ENCODE measurements at regions not wholly inside any gene's neighbourhood (a gene's known extent, or its start where the extent isn't known, plus 50 kb on each side); places are given as distances from the start of the nearest gene placed in this dataset.
"Not testable (repeated sequence)": the region's sequence is repeated elsewhere in the genome, so short reads cannot be mapped to it uniquely, and the experiment has no call there.

DNA sequence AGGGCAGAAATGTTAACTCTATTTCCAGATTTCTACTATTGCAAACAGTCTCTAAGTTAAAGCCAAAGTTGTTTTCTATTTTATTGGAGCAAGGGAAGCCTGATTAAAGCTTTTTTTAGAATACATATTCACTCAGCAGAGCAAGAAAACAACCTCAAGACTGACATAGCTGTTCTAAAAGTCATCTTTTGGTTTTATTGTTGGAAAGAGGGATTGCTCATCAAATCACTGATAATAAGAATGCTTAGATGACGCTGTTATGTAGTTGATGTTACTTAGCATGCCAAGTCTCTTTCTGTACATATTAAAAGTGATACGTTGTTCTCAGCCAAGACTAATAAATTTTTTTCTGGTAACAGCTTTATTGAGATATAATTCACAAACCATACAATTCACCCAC lies 172.6 kb upstream of the LAMA2 start:
- TF ChIP-seq CTCF (conservative IDR thresholded peaks at IDR 0.05) = no peak
- TF ChIP-seq ZFX (IDR thresholded peaks at IDR 0.05) = no peak
- no peak overlapping the region for H3K27ac ChIP-seq

DNA sequence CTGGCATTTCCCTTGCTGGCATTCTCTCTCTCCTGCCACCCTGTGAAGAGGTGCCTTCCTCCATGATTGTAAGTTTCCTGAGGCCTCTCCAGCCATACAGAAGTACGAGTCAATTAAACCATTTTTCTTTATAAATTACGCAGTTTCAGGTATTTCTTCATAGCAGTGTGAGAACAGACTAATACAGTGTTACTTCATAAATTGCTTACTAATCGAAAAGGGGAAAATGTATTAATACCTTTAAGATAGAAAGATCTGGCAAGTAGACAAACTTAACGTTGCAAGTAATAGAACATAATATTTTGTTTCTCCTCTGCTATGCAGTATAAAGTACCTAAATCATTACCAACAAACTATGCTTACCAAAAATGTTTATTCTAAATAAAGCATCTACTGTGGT lies 178.3 kb upstream of the LAMA2 start:
- TF ChIP-seq CTCF (conservative IDR thresholded peaks at IDR 0.05) (no peak), ZFX (IDR thresholded peaks at IDR 0.05) (no peak)
- H3K27ac ChIP-seq = no peak overlapping the region

- not testable (repeated sequence) for H3K27ac ChIP-seq
Measured at GRCh38 chr6:128703794-128704193, 179.1 kb upstream of the LAMA2 start.

DNA sequence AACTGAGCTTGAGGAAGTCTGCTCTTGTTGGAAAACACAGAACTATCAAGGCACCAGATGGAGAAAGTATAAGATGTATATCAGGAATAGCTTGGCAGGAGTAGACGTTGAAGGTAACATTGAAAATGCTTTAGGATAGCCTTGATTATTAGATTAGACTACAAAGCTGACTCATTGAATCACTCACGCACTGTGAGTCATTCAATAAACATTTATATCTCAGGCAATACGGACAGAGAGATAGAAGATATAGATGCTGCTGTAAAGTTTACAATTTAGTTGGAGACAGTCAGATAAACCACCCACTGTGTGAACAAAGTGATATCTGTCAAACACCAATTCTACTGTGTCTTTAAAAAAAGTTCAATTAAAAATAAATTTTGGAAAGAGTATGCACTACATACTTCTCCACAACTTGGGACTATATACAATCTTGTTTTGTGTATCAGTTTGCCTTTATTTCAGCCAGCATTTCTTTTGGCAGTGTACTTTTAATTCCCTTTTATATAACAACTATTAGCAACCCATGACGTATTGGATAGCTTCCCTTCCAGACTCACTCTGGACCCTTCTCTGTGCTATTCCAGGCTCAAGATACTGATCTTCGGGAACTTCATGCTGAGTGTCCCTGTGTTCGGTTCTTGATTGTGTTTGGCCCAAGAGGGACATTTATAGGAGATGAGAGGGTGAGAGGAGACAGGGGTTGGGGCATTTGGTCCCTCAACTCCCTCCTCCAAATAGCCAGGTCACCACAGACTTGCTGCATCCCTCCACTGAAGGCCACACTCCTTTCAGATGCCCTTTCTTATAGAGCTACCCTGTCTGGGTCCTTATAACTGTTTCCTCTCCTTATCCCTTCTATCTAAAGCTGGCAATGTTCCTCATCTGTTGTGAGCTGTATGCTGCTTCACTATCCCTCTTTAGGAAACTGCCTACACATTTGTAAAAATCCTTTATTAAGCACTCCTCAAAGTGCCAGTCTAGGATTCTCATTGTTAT lies 176.6 kb upstream of the PTPRK start:
- H3K27ac ChIP-seq = no peak overlapping the region
- TF ChIP-seq ZFX (IDR thresholded peaks at IDR 0.05) (no peak), CTCF (conservative IDR thresholded peaks at IDR 0.05) (no peak)

GRCh38 chr6:128694303-128695009 lies 174.1 kb upstream of the PTPRK start:
- TF ChIP-seq ZFX (IDR thresholded peaks at IDR 0.05) = no peak
- no peak for TF ChIP-seq CTCF (conservative IDR thresholded peaks at IDR 0.05)
- no peak overlapping the region for H3K27ac ChIP-seq

- no peak overlapping the region for H3K27ac ChIP-seq
- TF ChIP-seq ZFX (IDR thresholded peaks at IDR 0.05) (no peak), CTCF (conservative IDR thresholded peaks at IDR 0.05) (no peak)
Measured at GRCh38 chr6:128690063-128690462, 169.7 kb upstream of the PTPRK start.

DNA sequence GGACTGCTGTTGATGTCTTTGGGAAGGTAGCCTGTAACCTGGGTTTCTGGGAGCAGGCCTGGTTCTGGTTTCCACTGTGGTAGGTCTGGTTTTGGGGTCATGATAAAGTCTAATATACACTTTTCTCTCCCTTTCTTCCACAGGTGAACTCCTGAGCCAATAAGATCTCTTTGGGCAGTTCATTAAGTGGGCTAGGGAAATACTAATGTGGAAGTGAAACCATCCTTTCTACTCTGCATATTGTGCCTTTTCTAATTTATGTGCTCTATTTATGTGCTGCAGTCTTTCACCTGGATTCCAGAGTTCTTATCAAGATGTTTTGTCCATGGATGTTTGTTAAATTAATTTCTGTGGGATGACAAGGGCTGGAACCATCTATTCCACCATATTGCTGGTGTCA lies 165.7 kb upstream of the PTPRK start:
- TF ChIP-seq CTCF (conservative IDR thresholded peaks at IDR 0.05) (no peak), ZFX (IDR thresholded peaks at IDR 0.05) (no peak)

More for the DNA sequence above, 165.7 kb upstream of the PTPRK start:
- H3K27ac ChIP-seq = no peak overlapping the region
